Non-pigmented ciliary epithelial cell (primary cell): ENCODE measurements at regions not wholly inside any gene's neighbourhood (a gene's known extent, or its start where the extent isn't known, plus 50 kb on each side); places are given as distances from the start of the nearest gene placed in this dataset.
"Not testable (repeated sequence)": the region's sequence is repeated elsewhere in the genome, so short reads cannot be mapped to it uniquely, and the experiment has no call there.

Experiments
- DNase-seq: peaks from one replicate; pipeline ENCODE4 v3.0.0-alpha.2; 2010; ENCODE audit warnings: low read depth

DNA sequence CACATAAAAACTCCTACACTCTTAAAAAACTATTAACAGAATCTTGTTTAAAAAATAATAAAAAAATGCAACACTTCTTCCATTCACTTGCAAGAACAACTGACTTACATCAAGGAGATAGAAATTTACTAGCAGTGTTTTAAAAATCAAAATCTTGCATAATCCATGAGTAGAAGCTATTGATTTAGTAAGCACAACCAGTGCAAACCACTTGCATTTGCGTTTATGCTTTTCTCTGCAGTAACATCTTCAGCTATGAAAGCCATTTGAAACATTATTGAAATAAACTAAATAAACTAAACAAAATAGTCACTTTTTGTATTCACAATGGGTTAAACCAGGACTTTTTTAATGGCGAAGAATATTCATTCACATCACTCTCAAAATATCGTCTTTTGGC lies 389.2 kb upstream of the EMCN start:
- no peak for DNase-seq

DNA sequence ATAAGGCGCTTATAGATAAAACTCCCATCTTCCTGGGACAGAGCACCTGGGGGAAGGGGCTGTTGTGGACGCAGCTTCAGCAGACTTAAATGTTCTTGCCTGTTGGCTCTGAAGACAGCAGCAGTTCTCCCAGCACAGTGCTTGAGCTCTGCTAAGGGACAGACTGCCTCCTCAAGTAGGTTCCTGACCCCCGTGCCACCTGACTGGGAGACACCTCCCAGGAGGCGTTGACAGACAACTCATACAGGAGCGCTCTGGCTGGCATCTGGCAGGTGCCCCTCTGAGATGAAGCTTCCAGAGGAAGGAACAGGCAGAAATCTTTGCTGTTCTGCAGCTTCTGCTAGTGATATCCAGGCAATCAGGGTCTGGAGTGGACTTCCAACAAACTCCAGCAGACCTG lies 383.1 kb upstream of the EMCN start:
- not testable (repeated sequence) for DNase-seq

DNA sequence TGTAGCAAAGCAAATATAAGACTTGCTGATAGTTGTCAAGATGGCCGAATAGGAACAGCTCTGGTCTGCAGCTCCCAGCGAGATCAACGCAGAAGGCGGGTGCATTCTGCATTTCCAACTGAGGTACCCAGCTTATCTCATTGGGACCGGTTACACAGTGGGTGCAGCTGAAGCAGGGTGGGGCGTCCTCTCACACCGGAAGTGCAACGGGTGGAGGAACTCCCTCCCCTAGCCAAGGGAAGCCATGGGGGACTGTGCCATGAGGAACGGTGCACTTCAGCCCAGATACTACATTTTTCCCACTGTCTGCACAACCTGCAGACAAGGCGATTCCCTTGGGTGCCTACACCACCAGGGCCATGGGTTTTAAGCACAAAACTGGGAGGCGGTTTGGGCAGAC lies 382.3 kb upstream of the EMCN start:
- DNase-seq, result no peak

DNA sequence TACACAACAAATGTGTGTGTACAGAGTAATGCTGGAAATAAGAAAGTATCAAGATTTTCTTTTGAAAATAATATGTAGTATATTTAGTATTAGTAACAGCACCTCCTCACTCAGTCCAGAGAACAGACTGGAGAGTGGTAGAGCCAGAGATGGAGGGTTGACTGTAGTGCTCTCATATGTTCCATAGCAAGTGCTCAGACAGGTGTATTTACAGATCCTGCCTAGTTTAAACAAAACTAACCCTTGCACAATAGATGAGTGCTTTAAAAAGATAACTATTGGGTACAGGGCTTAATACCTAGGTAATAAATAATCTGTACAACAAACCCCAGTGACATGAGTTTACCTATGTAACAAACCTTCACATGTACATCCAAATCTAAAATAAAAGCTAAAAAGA lies 381.0 kb upstream of the EMCN start:
- DNase-seq, result no peak

DNA sequence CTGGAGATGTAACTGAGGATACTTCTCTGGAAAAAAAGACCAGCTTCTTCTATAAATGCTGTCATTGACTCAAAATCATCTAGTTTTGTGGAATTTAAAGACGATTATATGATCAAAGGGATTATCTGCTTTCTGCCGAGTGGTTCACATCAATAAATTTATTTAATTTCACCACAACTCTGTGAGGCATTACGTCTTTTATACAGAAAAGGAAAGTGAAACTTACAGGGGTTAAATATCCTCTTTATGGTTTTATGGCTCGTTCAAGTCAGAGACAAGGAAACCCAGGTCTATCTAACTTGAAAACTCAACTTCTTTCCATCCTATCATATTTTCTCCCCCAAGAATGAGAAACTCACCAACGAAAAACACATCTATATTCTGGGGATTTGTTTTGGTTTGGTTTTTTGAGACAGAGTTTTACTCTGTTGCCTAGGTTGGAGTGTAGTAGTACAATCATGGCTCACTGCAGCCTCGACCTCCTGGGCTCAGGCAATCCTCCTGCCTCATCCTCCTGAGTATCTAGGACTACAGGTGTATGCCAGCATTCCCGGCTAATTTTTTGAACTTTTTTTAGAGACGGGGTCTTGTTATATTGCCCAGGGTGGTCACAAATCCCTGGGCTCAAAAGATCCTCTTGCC lies 377.9 kb upstream of the EMCN start:
- DNase-seq, result no peak

DNA sequence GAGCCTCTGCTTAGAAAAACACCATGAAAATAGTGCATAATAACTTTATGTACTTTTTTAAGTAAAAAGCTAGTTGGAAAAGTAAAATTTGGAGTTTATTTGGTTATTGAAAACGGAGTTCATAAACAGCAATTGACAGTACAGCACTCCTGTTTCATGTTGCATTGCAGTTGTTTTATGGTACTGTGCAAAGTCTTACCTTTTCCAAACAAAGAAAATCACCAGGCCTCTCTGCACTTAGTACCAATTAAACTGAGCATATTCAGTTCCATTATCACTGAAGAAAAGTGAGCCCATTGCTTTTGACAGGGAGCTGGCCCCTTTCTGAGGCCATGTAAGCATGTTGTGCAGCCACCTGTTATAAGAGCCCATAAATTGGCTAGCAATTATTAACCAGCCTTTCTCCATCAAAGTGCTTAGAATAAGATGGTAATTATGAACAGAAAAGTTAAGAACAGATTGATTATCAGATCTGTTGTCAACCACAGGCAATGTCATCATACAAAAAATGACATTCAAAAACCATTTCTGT lies 376.6 kb upstream of the EMCN start:
- DNase-seq, result no peak

DNA sequence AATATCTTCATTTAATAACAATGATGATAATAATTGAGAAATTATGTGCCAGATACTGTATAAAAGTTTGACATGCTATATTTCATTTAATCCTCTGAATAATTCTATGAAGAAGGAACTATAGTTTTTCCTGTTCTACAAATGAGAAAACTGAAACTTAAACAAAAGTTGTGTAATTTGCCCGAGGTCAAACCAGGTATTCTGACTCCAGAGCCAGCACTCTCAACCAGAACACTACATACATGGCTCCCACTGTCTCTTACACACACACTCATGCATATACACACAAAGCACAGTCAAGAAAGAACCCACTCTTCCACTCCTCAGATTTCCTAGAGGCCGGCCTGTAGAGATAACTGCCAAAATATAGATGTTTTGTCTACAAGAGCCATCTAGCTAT lies 374.0 kb upstream of the EMCN start:
- DNase-seq, result no peak

DNA sequence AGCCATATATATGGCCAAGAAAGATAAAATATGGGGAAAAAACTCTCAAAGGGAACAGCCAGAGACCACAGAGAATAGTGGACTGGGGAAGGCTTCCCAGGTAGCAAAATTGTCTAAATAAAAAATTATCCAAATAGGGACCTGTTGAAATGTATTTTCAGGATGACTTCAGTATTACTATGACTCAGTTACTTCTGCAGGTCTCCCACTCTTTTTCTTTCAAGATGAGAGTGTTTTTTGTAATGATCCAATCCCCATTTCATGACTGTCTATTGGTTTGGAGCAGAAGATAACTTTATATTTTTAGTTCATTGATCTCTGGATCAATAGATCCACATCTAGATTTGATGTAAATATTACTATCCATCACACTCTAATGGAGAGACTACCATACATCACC lies 372.1 kb upstream of the EMCN start:
- DNase-seq, result no peak

DNA sequence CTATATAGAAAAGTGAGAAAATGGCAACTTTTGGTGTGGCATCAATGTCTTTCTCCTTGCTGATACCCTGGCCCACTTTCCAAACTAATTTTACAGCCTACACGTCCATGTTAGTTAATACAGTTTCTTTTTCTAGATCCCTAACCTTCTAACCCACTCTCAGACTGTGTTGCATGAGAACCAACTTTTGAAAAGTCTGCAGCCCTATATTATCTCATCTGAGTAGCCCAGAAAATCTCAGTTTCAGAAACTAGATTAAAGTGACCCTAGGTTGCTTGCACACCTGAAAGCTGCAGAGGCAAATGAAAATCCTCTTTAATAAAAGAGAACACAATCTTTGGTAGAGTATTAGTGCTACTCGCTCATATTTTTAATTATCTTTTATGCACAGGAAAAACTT lies 371.6 kb upstream of the EMCN start:
- no peak for DNase-seq

DNA sequence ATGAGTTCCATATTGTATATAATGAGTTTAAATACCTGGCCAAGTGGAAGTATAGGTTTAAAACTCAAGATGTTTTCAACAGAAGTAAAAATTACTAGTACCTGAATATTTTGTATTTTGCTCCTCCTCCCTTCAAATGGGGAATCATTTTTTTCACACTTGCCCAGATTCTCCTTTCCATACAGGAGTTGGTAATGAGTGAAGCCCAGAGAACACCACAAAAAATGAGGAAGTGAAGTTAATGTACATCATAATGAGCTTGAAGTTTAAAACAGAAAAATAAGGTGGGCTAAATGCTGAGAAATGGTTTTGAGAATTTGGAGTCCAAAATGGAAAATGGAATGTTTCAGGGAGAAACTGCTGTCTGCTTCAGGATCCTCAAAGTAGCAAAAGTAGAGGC lies 364.8 kb upstream of the EMCN start:
- no peak for DNase-seq

DNA sequence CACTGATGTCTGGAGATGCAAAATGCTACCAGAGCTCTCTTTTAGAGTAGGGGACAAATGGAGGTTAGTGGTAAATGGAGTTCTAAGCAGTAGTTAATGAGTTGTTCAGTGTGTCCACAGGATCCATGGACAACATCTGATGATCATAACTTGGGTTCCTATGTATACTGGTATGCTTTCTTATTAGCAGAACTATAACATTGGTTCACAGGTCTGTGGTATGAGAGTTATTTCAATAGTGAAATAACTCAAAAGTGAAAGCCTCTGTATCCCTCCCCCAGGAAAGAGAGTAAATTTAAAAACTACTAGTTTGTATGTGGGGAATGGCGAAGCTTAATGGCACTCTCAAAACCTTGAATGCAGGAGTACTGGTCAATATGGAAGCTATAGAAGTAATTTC lies 363.5 kb upstream of the EMCN start:
- DNase-seq, result no peak

DNA sequence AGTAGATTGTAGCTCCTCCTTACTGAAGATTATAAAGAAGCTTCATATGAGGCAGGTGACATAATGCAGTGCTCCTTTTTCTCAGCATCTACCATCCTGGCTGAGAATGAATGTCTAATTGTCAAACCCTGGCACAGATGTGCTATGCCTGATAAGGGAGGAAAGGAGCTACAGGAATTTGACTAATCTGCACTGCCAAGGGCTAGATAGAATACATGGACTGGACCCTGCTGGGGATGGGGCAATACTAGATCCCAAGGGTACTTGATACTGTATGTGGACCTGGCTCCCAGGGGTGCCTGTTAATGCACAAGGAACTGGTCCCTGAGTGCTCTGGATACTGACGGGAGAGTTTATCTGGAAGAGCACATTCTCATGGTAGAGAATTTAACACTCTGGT lies 362.2 kb upstream of the EMCN start:
- no peak for DNase-seq

DNA sequence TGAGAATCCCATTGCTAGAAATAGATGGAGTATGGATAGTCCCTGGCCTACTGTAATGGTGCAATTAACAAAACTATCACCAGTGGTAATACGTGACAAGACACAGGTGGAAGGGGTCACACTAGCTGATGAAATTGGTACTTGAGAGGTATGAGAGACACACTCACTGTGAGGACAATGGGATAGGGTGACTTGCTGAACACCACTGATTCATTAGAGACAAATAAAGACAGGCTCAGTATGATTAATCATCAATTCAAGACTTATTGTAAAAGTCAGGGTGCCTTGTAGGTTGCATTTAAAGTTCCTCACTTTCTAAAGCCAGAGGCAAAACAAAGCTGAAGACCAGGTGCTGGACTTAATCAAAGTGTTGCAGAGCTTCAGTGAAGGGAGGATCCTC lies 361.6 kb upstream of the EMCN start:
- DNase-seq, result no peak

DNA sequence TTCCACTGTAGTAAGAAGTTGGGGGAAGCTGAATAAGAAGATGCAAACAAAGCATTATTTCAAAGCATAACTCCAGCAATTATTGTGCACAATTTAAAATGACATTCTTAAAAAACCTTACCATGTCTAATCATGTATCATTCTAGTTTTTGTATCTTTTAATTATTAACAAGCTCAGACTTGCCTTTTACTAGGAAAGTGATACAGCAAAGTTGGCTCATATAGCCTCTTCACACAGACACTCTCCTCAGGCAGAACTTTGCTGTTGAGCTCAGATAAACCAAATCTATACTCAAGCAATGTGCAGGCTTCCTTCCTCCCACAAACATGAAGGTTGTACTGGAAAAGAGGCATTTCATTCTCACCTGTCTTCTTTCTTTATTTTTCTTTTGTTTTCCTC lies 358.7 kb upstream of the EMCN start:
- DNase-seq, result no peak

DNA sequence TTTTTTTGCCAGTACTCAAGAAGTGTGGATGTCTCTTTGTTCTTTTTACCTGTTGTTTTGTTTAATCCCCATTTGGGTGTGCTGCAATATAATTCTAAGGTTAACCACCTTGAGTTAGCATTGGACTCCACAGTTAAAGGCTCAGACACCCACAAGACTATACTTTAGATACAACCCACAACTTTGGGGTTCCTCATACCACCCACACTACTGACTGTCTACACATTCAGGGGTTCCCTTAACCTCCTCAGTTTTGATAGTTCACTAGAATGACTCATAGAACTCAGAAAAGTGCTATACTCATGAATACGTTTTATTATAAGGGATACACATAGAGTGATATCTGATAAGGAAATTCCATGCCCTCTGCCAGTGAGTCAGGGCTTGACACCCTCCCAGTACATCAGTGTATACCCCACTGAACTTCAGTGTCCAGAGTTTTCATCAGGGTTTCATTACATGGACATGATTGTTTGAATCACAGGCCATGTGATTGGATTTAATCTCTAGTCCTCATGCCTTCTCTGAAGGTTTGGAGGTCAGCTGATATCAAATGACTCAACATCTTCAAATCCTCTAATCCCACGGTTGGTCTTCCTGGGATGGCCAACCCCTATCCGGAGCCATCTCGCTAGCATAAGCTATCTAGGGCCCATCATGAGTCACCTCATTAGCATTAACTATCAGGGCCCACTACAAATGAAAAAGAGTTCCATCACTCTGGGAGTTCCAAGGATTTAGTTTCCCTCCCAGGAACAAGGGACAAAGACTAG lies 357.7 kb upstream of the EMCN start:
- DNase-seq, result no peak

DNA sequence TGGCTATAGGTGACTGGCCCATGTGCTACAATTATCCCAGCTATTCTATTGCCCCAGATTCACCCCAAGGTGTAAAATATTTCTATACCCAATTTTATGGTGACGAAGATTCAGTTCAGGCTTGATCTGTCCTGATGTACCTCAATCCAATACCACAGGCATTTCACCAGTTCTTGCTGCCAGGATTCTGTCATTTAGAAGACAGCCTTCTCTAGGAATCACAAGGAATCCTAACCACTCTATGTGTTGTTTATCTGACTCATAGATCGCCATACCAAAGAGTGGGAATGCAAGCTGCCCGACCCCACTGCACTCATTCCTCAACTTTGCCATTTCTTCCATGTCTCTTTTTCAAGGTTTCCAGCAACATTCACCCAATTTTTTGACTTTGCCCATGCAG lies 355.0 kb upstream of the EMCN start:
- peak; percentile 46 for DNase-seq

DNA sequence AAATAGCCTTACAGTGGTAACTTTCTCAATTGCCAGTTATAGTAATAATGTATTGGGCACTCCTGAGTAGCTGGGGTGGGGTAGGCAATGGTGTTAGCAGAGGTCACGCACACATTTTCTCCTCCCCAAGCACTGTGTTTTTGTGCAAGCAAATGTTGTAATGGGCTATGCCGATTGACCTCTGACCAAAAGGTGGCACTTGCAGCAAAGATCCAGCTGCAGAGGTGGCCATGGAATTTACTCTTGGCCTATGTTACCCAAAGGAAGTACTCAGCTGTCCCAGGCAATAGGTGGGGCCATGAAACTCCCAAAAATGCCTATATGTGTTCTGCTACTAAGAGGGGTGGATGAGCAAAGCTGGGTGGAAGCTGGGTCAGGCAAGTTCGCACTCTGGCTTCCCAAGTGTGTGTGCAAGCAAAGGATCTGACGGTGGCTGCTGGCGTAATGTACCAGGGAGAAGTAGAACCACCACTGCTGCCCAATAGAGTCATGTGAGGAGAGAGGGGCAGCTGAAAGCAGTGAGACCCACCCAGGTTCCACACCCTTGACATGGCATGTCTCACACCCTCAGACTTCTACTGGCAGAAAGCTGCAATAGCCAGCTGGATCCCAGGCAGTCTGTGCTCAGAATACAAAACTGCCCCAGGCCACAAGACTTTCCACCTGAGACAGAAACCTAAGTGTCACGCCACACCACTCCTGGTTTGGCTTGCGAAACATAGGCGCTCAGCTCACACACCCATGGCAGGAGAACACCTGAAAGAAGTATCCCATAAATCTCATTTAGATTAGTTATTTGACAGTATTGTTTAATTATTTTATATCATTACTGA lies 353.3 kb upstream of the EMCN start:
- DNase-seq, result no peak

DNA sequence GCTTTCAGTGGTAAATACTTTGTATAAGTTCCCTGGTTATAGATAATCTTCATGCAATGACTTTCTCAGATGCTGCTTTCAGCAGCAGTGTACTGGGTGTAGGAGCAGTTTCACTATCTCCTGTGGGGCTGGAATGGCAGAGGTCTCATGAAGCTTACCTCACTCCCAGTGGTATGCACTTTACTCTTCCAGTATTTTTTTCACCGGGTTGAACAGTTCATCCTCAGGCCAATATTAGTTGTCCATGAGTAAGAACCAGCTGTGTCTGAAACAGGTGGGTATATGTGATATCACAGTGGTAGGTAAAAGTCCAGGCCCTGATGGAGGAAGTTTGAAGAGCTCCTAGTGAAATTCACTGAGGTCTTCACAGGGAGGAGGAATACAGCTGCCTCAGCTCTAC lies 351.5 kb upstream of the EMCN start:
- DNase-seq, result no peak

DNA sequence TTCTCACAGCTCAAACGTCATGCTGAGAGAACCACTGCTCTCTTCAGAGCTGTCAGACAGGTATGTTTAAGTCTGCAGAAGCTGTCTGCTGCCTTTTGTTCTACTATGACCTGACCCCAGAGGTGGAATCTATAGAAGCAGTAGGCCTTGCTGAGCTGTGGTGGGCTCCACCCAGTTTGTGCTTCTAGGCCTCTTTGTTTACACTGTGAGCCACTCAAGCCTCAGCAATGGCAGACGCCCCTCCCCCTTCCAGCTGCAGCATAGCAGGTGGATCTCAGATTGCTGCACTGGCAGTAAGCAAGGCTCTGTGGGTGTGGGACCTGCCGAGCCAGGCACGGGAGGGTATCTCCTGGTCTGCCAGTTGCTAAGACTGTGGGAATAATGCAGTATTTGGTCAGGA lies 350.5 kb upstream of the EMCN start:
- not testable (repeated sequence) for DNase-seq

DNA sequence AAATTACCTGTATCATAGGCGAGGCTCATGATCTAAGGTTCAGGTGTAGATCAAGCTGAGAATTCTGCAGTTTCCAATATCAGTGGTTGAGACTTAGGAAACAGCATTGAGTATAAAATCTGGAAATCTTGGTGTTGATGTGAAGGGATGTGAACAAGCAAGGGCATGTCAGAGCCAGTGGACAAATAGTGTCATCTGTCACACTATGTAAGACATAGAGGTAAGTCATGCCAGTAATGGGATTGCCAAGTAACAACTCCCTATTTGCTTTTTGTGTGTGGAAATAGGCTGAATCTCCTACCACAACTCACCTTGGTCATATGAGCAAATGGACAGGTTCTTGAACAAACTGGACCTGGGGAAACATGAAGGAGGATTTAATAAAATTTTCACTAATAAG lies 334.5 kb upstream of the EMCN start:
- no peak for DNase-seq

DNA sequence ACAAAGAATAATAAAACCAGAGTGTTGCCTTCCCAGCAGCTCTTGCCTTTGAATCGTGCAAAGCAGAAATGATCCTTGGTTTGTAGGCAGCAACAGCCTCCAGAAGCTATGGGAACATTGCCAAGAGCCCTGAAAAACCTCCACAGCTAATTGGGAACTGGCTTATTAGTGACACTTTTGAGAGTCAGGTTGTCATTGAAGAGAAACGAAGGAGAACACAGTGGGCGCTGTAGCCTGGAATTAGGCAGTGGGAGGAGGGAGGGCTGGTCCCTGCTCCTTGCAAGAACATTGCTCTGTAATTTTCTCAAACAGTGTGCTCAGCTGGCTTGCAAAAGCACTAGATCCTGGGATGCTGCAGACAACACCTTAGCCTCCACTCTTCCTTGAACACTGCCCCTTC lies 331.5 kb upstream of the EMCN start:
- DNase-seq, result no peak

DNA sequence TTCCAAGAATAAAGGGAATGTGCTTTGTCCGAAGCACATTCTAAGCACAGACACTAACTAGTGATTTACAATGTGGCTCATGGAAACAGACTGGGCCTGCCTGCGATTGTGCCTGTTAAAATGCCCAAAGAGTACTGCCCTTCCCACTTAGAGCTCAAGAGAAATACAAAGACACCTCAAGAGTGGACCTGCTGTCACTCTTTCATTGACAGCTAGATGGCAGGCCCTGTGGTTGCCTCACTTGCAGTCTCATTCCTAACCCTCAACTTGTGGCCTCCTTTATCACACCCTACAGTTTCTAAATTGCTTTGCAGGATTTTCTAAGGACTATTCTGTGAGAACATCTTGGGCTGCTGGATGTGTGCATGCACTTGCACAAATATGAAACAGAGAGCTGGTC lies 331.0 kb upstream of the EMCN start:
- no peak for DNase-seq

DNA sequence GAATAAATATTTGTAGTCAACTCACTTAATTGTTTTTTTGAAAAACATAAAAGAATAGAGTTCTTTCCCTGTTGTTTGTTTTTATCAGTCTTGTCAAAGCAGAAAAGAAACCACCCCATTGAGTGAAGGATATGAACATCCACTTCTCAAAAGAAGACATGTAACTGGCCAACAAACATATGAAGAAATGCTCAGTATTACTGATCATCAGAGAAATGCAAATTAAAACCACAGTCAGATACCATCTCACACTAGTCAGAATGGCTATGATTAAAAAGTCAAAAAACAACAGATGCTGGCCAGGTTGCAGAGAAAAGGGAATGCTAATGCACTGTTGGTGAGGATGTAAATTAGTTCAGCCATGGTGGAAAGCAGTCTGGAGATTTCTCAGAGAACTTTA lies 326.1 kb upstream of the EMCN start:
- DNase-seq, result no peak
